ENCODE measurements at regions not wholly inside any gene's neighbourhood (a gene's known extent, or its start where the extent isn't known, plus 50 kb on each side); places are given as distances from the start of the nearest gene placed in this dataset.
A peak's percentile ranks its signal among the peaks of the same experiment; 100 is the strongest.

DNA sequence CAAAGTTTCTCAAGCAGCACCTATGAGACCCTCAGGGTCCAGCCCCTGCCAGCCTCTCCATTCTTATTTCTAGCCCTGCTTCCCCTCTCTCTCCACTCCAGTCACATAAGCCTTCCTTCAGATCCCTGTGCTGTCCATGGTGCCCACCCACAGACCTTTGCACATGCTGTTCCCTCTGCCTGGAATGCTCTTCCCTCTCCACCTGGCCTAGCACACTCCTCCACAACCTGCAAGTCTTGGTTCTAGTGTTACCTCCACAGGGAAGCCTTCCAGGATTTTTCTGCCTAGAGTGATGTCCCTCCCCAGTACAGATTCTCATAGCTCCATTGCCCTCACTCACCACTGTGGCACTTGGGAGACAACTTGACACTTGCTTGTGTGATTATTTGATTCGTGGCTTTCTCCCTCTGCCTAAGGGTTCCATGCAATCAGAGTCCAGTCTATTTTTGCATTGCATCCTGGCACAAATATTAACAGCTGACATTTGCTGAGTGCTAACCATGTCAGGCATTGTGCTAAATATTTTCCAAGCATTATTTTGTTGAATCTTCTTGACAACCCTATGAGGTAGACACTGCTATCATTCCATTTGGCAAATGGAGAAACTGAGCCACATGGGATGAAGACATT, 127.3 kb downstream of the SYF2 start:
- TF ChIP-seq, protein P1, sequence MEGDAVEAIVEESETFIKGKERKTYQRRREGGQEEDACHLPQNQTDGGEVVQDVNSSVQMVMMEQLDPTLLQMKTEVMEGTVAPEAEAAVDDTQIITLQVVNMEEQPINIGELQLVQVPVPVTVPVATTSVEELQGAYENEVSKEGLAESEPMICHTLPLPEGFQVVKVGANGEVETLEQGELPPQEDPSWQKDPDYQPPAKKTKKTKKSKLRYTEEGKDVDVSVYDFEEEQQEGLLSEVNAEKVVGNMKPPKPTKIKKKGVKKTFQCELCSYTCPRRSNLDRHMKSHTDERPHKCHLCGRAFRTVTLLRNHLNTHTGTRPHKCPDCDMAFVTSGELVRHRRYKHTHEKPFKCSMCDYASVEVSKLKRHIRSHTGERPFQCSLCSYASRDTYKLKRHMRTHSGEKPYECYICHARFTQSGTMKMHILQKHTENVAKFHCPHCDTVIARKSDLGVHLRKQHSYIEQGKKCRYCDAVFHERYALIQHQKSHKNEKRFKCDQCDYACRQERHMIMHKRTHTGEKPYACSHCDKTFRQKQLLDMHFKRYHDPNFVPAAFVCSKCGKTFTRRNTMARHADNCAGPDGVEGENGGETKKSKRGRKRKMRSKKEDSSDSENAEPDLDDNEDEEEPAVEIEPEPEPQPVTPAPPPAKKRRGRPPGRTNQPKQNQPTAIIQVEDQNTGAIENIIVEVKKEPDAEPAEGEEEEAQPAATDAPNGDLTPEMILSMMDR (IDR thresholded peaks at IDR 0.05; ENCODE audit: low read depth, low read length, missing control alignments): no peak
- in situ Hi-C loops (cut with HindIII; ENCODE audit: low sequenced_read_pairs): no loop called here
- H3K4me3 ChIP-seq (ENCODE audit: low read depth, low read length): no peak overlapping the region
- no peak for DNase-seq (ENCODE audit: low read depth)

DNA sequence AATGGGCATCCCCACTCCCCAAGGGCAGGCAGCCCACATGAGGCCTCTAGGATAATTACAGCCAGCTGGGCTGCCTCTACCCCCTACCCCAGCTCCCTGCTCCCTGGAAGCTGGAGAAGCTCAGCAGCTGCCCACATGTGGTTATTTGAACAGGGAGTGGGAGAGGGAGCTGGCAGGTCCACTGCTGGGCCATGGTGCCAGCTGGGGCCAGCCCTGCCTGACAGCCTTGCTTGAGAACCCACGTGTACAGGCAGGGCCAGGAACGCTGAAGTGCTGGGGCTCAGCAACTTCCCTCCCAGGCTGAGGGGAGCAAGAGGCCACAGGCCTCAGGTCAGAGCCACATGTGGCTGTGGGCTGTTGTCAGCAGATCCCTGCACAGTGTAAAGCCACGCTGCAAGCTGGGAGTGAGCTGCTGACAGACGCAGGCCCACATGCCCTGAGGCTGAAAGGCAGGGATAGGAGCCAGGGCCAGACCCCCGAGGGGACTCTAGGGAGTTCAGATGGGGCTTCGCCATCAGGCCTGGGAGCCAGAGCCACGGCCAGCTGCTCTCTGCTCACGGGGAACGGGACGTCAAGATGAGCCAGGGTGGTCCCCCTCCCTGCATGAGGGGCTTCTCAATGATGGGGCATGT, 129.0 kb downstream of the SYF2 start:
- TF ChIP-seq, protein P1 (IDR thresholded peaks at IDR 0.05; ENCODE audit: low read depth, low read length, missing control alignments): no peak
- no peak overlapping the region for H3K4me3 ChIP-seq (ENCODE audit: low read depth, low read length)
- no peak for DNase-seq (ENCODE audit: low read depth)
- in situ Hi-C loops (cut with HindIII; ENCODE audit: low sequenced_read_pairs): no loop called here

DNA sequence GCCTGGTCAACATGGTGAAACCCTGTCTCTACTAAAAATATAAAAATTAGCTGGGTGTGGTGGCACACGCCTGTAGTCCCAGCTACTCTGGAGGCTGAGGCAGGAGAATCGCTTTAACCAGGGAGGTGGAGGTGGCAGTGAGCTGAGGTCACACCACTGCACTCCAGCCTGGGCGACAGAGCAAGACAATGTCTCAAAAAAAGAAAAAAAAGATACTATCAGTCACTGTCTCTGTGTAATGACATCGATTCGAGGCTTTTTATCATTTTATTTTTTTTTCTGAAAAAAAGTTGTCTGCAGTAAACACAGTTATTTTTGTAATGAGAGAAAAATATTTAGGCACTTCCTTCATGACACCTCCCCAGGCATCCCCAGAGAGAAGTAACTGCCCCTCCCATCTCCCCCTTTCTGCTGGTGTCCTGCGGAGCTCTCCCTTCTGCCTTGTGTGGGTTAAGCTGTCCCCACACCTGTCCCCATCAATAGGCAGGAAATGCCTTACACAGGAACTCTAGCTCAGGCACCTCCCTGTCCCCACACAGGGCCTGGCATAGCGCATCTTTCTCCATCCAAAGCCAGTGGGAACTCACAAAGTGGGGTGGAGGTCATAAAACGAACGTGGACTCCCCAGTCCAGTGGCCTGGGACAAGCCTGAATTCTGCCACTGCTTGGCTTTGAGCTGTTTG, 132.0 kb downstream of the SYF2 start:
- in situ Hi-C loops (cut with HindIII; ENCODE audit: low sequenced_read_pairs): no loop called here
- DNase-seq (ENCODE audit: low read depth): no peak
- no peak overlapping the region for H3K4me3 ChIP-seq (ENCODE audit: low read depth, low read length)
- TF ChIP-seq, protein P1 (IDR thresholded peaks at IDR 0.05; ENCODE audit: low read depth, low read length, missing control alignments): no peak

DNA sequence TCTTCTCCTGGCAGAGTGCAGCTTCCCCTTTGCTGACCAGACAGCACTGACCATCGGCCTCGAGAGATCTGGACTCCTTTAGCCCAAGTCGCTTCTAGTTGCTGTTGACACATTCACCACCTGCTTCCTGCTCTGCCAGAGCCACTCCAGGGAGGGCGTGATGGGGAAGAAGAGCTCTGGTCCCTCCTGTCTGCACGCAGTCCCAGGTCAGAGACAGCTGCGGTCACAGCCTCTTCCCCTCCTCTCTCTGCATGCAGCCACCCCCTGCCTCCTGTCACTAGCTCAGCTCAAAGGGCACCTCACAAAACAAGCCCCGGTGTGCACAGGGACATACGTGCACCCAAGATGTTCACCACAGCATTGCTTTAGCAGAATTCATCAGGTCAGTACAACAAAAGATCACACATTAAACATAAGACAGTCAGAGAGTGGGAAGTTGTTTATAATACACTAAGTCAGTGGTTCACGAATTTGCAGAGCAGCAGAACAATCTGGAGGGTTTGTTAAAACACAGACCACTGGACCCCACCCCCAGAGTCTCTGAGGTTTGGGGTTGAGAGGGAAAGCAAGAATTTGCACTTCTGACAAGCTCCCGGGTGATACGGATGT, 132.9 kb downstream of the SYF2 start:
- TF ChIP-seq, protein P1 (IDR thresholded peaks at IDR 0.05; ENCODE audit: low read depth, low read length, missing control alignments): no peak
- no peak for DNase-seq (ENCODE audit: low read depth)
- in situ Hi-C loops (cut with HindIII; ENCODE audit: low sequenced_read_pairs): no loop called here
- no peak overlapping the region for H3K4me3 ChIP-seq (ENCODE audit: low read depth, low read length)

DNA sequence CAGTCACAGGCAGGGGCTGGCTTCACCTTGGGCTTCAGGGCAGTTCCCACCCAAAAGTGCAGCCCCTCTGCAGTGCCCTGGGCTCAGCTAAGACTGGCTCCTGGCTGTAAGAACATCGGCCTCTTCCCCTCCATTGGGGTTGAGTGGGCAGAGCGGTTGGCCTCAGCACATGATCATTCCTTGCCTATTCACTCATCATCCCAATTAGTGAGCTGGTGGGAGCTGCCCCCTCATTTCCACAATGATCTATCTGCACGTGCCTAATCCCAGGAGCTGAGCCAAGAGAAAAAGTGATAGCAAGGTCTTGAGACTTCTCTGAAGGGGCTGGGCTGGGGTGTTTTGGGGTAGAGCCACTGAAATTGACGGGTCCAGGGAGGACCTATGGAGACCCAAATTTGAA, 133.6 kb downstream of the SYF2 start:
- in situ Hi-C loops (cut with HindIII; ENCODE audit: low sequenced_read_pairs): no loop called here
- H3K4me3 ChIP-seq (ENCODE audit: low read depth, low read length): no peak overlapping the region
- DNase-seq (ENCODE audit: low read depth): no peak
- TF ChIP-seq, protein P1 (IDR thresholded peaks at IDR 0.05; ENCODE audit: low read depth, low read length, missing control alignments): no peak

DNA sequence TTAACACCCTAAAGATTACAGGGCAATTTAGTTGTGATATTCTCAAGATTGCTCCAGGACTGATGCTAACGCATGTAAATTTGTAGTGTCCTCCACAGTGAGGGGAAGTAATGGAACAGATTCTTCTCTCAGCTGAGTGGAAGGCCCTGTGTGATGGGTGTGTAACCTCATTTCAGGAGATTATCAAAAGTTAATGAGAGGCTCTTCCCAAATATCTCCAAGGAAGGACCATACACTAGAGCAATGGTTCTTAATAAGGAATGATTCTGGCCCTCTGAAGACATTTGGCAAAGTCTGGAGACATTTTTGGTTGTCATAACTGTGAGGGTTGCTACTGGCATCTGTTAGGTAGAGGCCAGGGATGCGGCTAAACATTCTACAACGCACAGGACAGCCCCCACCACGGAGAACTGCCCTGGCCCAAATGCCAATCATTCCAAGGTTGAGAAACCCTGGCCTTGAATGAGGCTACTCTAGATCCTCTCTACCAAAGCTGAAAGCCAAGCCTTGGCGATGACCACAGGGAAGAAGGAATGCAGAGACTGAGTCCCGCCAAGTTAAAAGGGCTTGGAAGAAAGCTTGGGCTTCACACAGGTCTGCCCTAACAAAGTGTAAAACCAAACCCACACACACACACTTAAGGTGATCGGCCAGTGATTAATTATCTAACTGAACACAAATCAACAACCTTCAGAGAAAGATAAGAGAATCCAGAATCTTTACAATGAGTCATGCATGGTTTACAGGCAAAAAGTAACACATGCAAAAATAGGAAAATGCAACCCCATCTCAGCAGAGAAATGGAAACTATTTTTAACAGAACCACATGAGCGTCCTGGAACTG, 135.8 kb downstream of the SYF2 start:
- TF ChIP-seq, protein P1 (IDR thresholded peaks at IDR 0.05; ENCODE audit: low read depth, low read length, missing control alignments): no peak
- DNase-seq (ENCODE audit: low read depth): peak; percentile 6
- in situ Hi-C loops (cut with HindIII; ENCODE audit: low sequenced_read_pairs): no loop called here
- no peak overlapping the region for H3K4me3 ChIP-seq (ENCODE audit: low read depth, low read length)
